NCI-H1417 (cell line): ENCODE measurements at regions not wholly inside any gene's neighbourhood (a gene's known extent, or its start where the extent isn't known, plus 50 kb on each side); places are given as distances from the start of the nearest gene placed in this dataset.
"Not testable (repeated sequence)": the region's sequence is repeated elsewhere in the genome, so short reads cannot be mapped to it uniquely, and the experiment has no call there.

ENCODE experiments used
- DNase-seq, 3 experiments: peaks; one replicate each; lab custom pipeline; 2025; lab: John Stamatoyannopoulos, UW

- not testable (repeated sequence) for DNase-seq
These were observed 61.1 kb downstream of the DEFB131A start for GRCh38 chr4:9505341-9505740.

GRCh38 chr4:9506672-9507071 is 62.5 kb downstream of the DEFB131A start:
- DNase-seq: not testable (repeated sequence)

- DNase-seq: not testable (repeated sequence)
These were observed 68.7 kb downstream of the DEFB131A start for GRCh38 chr4:9512941-9513340.

GRCh38 chr4:9519631-9520030 is 75.4 kb downstream of the DEFB131A start:
- DNase-seq: not testable (repeated sequence)

- not testable (repeated sequence) for DNase-seq
These were observed 78.7 kb downstream of the DEFB131A start for GRCh38 chr4:9522903-9523302.

GRCh38 chr4:9524406-9524805 is 80.2 kb downstream of the DEFB131A start:
- not testable (repeated sequence) for DNase-seq

GRCh38 chr4:9532134-9532862 is 88.1 kb downstream of the DEFB131A start:
- DNase-seq: peak; percentile 56 to 75 (median 70)

GRCh38 chr4:9532863-9533192 is 88.6 kb downstream of the DEFB131A start:
- not testable (repeated sequence) for DNase-seq

- DNase-seq: not testable (repeated sequence)
These were observed 92.9 kb downstream of the DEFB131A start for GRCh38 chr4:9537101-9537500.

- not testable (repeated sequence) for DNase-seq
These were observed 95.8 kb downstream of the DEFB131A start for GRCh38 chr4:9539939-9540520.

- not testable (repeated sequence) for DNase-seq
These were observed 97.2 kb downstream of the DEFB131A start for GRCh38 chr4:9541388-9541915.

GRCh38 chr4:9544851-9545250 is 100.6 kb downstream of the DEFB131A start:
- DNase-seq: not testable (repeated sequence)

GRCh38 chr4:9547470-9547869 is 103.3 kb downstream of the DEFB131A start:
- not testable (repeated sequence) for DNase-seq

GRCh38 chr4:9556076-9556475 is 111.9 kb downstream of the DEFB131A start:
- not testable (repeated sequence) for DNase-seq

GRCh38 chr4:9577869-9578268 is 133.7 kb downstream of the DEFB131A start:
- not testable (repeated sequence) for DNase-seq

GRCh38 chr4:9582880-9583279 is 138.7 kb downstream of the DEFB131A start:
- not testable (repeated sequence) for DNase-seq

GRCh38 chr4:9592010-9592409 is 147.8 kb downstream of the DEFB131A start:
- DNase-seq: no peak

- no peak for DNase-seq
These were observed 150.7 kb downstream of the DEFB131A start for GRCh38 chr4:9594948-9595347.

- DNase-seq: not testable (repeated sequence)
These were observed 151.3 kb downstream of the DEFB131A start for GRCh38 chr4:9595531-9595930.

- DNase-seq: no peak
These were observed 155.1 kb downstream of the DEFB131A start for GRCh38 chr4:9599266-9599665.

- no peak for DNase-seq
These were observed 156.0 kb downstream of the DEFB131A start for GRCh38 chr4:9600246-9600645.

- no peak for DNase-seq
These were observed 158.2 kb downstream of the DEFB131A start for GRCh38 chr4:9602389-9602914.
